Kidney epithelial cell (primary cell): ENCODE measurements at regions not wholly inside any gene's neighbourhood (a gene's known extent, or its start where the extent isn't known, plus 50 kb on each side); places are given as distances from the start of the nearest gene placed in this dataset.
"Not testable (repeated sequence)": the region's sequence is repeated elsewhere in the genome, so short reads cannot be mapped to it uniquely, and the experiment has no call there.

ENCODE experiments used
- DNase-seq: peaks from one replicate; pipeline ENCODE4 v3.0.0-alpha.2; 2010; ENCODE audit warnings: low read depth
- H3K27me3 ChIP-seq: 2 replicates; pipeline ENCODE4 v1.6.0; 2011; ENCODE audit warnings: low read length; ENCODE audit not compliant: control insufficient read depth, insufficient read depth
- H3K36me3 ChIP-seq: 2 replicates; pipeline ENCODE4 v1.5.1; 2011; ENCODE audit warnings: low read length; ENCODE audit not compliant: control insufficient read depth, insufficient read depth
- H3K4me3 ChIP-seq: 2 replicates; pipeline ENCODE4 v1.5.1; 2011; ENCODE audit warnings: low read depth, mild to moderate bottlenecking, control low read depth, low read length
- TF ChIP-seq, protein P1 (sequence below): IDR thresholded peaks from 2 replicates; pipeline ENCODE4 v1.5.1; 2011; ENCODE audit warnings: mild to moderate bottlenecking, moderate library complexity, low read length, control low read depth, inconsistent platforms; ENCODE audit not compliant: insufficient read depth, poor library complexity, severe bottlenecking

DNA sequence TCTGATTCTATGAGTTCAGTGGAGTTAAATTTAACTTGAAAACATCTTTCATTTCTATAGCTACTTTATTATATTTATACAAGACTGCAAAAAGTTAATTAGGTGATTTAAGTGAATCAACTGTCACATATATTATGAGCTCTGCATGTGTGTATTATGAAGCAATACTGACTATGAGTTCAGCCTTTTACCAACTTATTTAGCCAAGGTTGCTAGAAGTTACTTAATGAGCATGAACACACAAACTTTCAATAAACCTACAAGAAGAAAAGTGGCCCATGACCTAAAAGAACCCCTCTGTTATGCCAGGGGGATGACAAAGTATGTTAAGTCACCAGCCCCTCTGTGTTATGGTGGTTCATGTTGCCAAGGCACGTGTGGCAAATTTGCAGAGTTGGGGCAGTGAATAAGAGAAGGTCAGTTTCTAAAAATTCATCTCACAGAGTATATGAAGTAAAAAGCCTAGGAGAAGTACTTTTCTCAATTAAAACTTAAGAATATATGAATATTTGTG lies 86.7 kb upstream of the LYPLAL1 start:
- TF ChIP-seq, protein P1, sequence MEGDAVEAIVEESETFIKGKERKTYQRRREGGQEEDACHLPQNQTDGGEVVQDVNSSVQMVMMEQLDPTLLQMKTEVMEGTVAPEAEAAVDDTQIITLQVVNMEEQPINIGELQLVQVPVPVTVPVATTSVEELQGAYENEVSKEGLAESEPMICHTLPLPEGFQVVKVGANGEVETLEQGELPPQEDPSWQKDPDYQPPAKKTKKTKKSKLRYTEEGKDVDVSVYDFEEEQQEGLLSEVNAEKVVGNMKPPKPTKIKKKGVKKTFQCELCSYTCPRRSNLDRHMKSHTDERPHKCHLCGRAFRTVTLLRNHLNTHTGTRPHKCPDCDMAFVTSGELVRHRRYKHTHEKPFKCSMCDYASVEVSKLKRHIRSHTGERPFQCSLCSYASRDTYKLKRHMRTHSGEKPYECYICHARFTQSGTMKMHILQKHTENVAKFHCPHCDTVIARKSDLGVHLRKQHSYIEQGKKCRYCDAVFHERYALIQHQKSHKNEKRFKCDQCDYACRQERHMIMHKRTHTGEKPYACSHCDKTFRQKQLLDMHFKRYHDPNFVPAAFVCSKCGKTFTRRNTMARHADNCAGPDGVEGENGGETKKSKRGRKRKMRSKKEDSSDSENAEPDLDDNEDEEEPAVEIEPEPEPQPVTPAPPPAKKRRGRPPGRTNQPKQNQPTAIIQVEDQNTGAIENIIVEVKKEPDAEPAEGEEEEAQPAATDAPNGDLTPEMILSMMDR = no peak
- Histone ChIP-seq H3K4me3 (no peak overlapping the region), H3K27me3 (no peaks in the 10 kb centered on the region), H3K36me3 (no peaks in the 10 kb centered on the region)
- DNase-seq = no peak

DNA sequence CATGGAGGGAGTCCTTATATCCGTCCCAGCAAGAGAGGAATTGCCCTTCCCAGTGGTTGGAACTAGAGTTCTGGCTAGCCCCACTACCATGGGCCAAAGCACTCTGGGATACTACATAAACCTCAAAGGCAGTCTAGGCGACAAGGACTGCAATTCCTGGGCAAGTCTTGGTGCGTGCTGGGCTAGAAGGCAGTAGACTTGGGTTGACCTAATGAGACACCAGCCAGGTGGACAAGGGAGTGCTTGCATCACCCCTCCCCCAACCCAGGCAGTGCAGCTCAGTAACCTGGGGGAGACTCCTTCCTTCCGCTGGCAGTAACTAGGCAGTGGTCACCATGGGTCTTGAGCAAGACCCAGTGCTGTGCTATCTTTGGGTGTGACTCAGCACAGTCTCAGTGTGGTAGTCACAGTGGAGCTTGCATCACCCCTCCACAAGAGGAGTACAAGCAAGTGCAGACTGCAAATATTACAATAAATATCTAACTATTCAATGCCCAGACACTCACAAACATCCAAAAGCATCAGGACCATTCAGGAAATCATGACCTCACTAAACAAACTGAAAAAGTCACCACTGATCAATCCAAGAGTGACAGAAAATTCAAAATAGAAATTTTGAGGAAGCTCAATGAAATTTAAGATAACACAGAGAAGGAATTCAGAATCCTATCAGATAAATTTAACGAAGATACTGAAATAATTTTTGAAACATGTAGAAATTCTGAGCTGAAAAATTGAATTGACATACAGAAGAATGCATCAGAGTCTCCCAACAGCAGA lies 84.7 kb upstream of the LYPLAL1 start:
- Histone ChIP-seq H3K36me3 (no peaks in the 10 kb centered on the region), H3K4me3 (no peak overlapping the region)
- TF ChIP-seq, protein P1 = no peak

DNA sequence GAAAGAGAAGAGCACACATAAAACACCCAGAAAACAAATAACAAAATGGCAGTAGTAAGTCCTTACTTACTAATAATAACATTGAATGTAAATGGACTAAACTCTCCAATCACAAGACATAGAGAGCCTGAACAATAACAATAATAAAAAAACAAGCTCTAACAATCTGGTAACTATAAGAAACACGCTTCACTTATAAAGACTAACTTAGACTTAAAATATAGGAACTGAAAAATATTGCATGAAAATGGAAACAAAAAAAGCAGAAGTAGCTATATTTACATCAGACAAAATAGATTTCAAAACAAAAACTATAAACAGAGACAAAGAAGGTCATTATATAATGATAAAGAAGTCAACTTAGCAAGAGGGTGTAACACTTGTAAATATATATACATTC lies 83.1 kb upstream of the LYPLAL1 start:
- Histone ChIP-seq H3K36me3 (no peaks in the 10 kb centered on the region), H3K4me3 (no peak overlapping the region), H3K27me3 (no peaks in the 10 kb centered on the region)
- no peak for DNase-seq
- TF ChIP-seq, protein P1 = no peak

More for the DNA sequence above, 84.7 kb upstream of the LYPLAL1 start:
- H3K27me3 ChIP-seq = no peaks in the 10 kb centered on the region
- peak; percentile 93 for DNase-seq

DNA sequence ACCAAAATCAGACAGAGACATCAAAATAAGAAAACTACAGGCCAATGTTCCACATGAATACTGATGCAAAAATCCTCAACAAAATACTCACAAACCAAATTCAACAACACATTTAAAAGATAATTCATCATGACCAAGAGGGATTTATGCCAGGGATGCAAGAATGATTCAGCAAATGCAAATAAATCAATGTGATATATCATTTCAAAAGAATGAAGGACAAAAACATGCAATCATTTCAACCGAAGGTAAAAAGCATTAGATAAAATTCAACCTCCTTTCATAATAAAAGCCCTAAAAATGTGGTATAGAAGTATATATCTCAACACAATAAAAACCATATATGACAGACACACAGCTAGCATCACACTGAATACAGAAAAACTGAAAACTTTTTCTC lies 81.5 kb upstream of the LYPLAL1 start:
- H3K27me3 ChIP-seq = no peaks in the 10 kb centered on the region
- no peak for DNase-seq
- TF ChIP-seq, protein P1 = no peak
- H3K4me3 ChIP-seq = no peak overlapping the region
- no peaks in the 10 kb centered on the region for H3K36me3 ChIP-seq

DNA sequence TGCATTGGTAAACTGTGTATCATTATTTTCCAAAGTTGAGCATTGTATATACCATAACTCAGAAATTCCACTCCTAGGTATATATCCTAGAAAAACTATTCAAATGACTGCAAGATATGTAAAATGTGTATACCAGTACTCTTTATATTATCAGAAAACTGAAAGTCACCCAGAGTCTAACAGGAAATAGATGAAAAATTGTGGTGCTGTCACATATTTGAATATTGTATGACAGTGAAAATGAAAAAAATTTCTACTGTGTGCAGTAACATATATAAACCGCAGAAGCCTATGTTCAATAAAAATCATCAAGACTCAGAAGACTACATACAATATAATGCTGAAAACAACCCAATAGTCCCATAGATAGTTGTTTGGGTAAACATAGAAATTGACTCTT lies 74.4 kb upstream of the LYPLAL1 start:
- TF ChIP-seq, protein P1 = no peak
- H3K27me3 ChIP-seq = no peaks in the 10 kb centered on the region
- H3K4me3 ChIP-seq = no peak overlapping the region
- DNase-seq = no peak
- no peaks in the 10 kb centered on the region for H3K36me3 ChIP-seq

DNA sequence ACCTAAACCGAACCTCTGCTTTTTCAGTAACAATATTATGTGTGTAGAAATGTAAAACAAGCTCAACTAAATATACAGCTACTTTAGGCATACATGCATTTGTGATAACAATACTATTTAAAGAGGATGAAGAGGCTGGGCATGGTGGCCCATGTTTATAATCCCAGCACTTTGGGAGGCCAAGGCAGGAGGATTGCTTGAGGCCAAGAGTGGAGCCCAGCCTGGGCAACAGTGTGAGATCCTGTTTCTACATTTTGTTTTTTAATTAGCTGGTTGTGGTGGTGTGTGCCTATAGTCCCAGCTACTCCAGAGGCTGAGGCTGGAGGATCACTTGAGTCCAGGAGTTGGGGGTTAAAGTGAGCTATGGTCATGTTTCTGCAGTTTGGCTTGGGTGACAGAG lies 73.6 kb upstream of the LYPLAL1 start:
- TF ChIP-seq, protein P1 = no peak
- no peak for DNase-seq
- Histone ChIP-seq H3K27me3 (no peaks in the 10 kb centered on the region), H3K4me3 (no peak overlapping the region), H3K36me3 (no peaks in the 10 kb centered on the region)

DNA sequence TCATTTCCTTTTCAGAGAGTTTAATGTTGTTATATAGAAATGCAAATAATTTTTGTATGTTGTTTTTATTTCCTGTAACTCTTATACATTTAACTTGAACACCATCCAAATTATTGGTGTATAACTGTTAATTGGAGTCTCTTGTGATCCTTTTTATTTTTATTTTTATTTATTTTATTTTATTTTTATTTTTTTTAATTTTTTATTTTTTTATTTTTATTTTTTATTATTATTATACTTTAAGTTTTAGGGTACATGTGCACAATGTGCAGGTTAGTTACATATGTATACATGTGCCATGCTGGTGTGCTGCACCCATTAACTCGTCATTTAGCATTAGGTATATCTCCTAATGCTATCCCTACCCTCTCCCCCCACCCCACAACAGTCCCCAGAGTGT lies 71.2 kb upstream of the LYPLAL1 start:
- not testable (repeated sequence) for H3K27me3 ChIP-seq, DNase-seq, H3K4me3 ChIP-seq, H3K36me3 ChIP-seq
